Stomach (tissue), 8 donors: ENCODE measurements at regions not wholly inside any gene's neighbourhood (a gene's known extent, or its start where the extent isn't known, plus 50 kb on each side); places are given as distances from the start of the nearest gene placed in this dataset.
A peak's percentile ranks its signal among the peaks of the same experiment; 100 is the strongest.

ENCODE experiments used
- DNase-seq, 2 donors: peaks; one replicate each; pipeline versions ENCODE4 v3.0.0 to v3.0.0-alpha.2; 2013 to 2019
- H3K27ac ChIP-seq, 5 donors: fragments of 200-600 bp in 4 of 5; sonication (generic) in 4 of 5; one replicate each; pipeline ENCODE4 v1.5.1; 2013 to 2019; ENCODE audit warnings: mild to moderate bottlenecking in 1 of 5, moderate library complexity in 1 of 5
- H3K27me3 ChIP-seq, 3 donors: fragments of 200-600 bp; sonication (generic); one replicate each; pipeline ENCODE4 v1.5.1; 2017 to 2019; ENCODE audit warnings: mixed run types in 1 of 3
- H3K36me3 ChIP-seq, 4 donors: fragments of 200-600 bp; sonication (generic); 1 replicate in 3 of 4; 2 replicates in 1 of 4; pipeline ENCODE4 v1.5.1; 2016 to 2019
- H3K4me1 ChIP-seq, 4 donors: fragments of 200-600 bp; sonication (generic); one replicate each; pipeline ENCODE4 v1.5.1; 2016 to 2019
- H3K4me3 ChIP-seq, 4 donors: fragments of 200-600 bp; sonication (generic) in 3 of 4; one replicate each; pipeline ENCODE4 v1.5.1; 2016 to 2019; ENCODE audit warnings: mild to moderate bottlenecking in 1 of 4
- H3K9me3 ChIP-seq, 4 donors: fragments of 200-600 bp; sonication (generic); one replicate each; pipeline ENCODE4 v1.5.1; 2016 to 2019
- CTCF ChIP-seq, 7 experiments: fragments of 450-650 bp in 4 of 7; fragments of 200-600 bp in 3 of 7; sonication (generic) in 3 of 7; IDR thresholded peaks; one replicate each; pipeline ENCODE4 v1.5.1; 2016 to 2019; ENCODE audit warnings: antibody characterized with exemption in 7 of 7, control low read depth in 2 of 7, mild to moderate bottlenecking in 1 of 7
- EP300 ChIP-seq: sonication (generic); formaldehyde crosslinking; IDR thresholded peaks from one replicate; pipeline ENCODE4 v1.6.1; 2017; ENCODE audit warnings: antibody characterized with exemption
- POLR2A ChIP-seq, 4 donors: fragments of 450-650 bp; IDR thresholded peaks; one replicate each; pipeline ENCODE4 v1.6.1; 2016; ENCODE audit warnings: antibody characterized with exemption in 4 of 4, control low read depth in 2 of 4, mild to moderate bottlenecking in 1 of 4, moderate library complexity in 1 of 4
- POLR2AphosphoS5 ChIP-seq, 3 donors: sonication (generic); formaldehyde crosslinking; IDR thresholded peaks; one replicate each; pipeline ENCODE4 v1.6.1; 2016; ENCODE audit warnings: antibody characterized with exemption in 3 of 3
- WGBS, 5 donors: extraction: QIAGEN DNeasy Blood & Tissue Kit in 3 of 5; methylation state at CpG; one replicate each; pipeline versions ENCODE4 v1.1.5 to v1.1.7; 2013 to 2018; 5-methylcytosine and 5-hydroxymethylcytosine counted together
- intact Hi-C: fragments of 100-400 bp; cut with DNase I; formaldehyde crosslinking; loops from one replicate; pipeline ENCODE4 v1.15.1; 2023; ENCODE audit warnings: low total_unique reads
- donor health status: healthy with polysubstance abuse.
- donor health status: Bipolar disorder and iron deficiency.
- donor health status: healthy.

- intact Hi-C loops, result no loop called here
- Histone ChIP-seq H3K9me3 (no peaks in the 10 kb centered on the region), H3K36me3 (no peaks in the 10 kb centered on the region), H3K4me3 (no peak overlapping the region), H3K27me3 (no peaks in the 10 kb centered on the region), H3K4me1 (no peaks in the 10 kb centered on the region), H3K27ac (no peak overlapping the region)
- DNase-seq, result no peak
- WGBS, 5 donors, result 55 to 65% (median 60%) methylated on average over 4 of the region's 4 CpGs
- TF ChIP-seq POLR2AphosphoS5 (IDR thresholded peaks at IDR 0.05) (no peak), CTCF (IDR thresholded peaks at IDR 0.05) (no peak), POLR2A (IDR thresholded peaks at IDR 0.05) (no peak), EP300 (no peak)
Observed at GRCh38 chr12:75825686-75826085, 205.9 kb downstream of the PHLDA1 start.

GRCh38 chr12:75823475-75823874, 208.1 kb downstream of the PHLDA1 start:
- TF ChIP-seq POLR2AphosphoS5 (IDR thresholded peaks at IDR 0.05) (no peak), EP300 (no peak), POLR2A (IDR thresholded peaks at IDR 0.05) (no peak), CTCF (IDR thresholded peaks at IDR 0.05) (no peak)
- H3K4me3 ChIP-seq, result no peak overlapping the region
- intact Hi-C loops, result no loop called here
- no peaks in the 10 kb centered on the region for H3K27me3 ChIP-seq
- no peaks in the 10 kb centered on the region for H3K9me3 ChIP-seq
- H3K4me1 ChIP-seq, result no peaks in the 10 kb centered on the region
- DNase-seq, result no peak
- WGBS, 5 donors, result 94 to 100% (median 98%) methylated on average over 1 of the region's 1 CpG
- no peak overlapping the region for H3K27ac ChIP-seq
- no peaks in the 10 kb centered on the region for H3K36me3 ChIP-seq

- Histone ChIP-seq H3K27ac (no peak overlapping the region), H3K4me1 (no peaks in the 10 kb centered on the region), H3K9me3 (no peaks in the 10 kb centered on the region), H3K36me3 (no peaks in the 10 kb centered on the region), H3K4me3 (no peak overlapping the region), H3K27me3 (no peaks in the 10 kb centered on the region)
- intact Hi-C loops, result no loop called here
- TF ChIP-seq POLR2AphosphoS5 (IDR thresholded peaks at IDR 0.05) (no peak), POLR2A (IDR thresholded peaks at IDR 0.05) (no peak), CTCF (IDR thresholded peaks at IDR 0.05) (no peak), EP300 (no peak)
- DNase-seq, result no peak
- WGBS, 5 donors, result 68 to 88% (median 83%) methylated on average over 3 of the region's 3 CpGs
Observed at GRCh38 chr12:75822416-75822815, 209.2 kb downstream of the PHLDA1 start.

GRCh38 chr12:75820848-75821578, 210.6 kb downstream of the PHLDA1 start:
- TF ChIP-seq POLR2AphosphoS5 (IDR thresholded peaks at IDR 0.05) (peak in 1 of 3 donors; percentile 9), POLR2A (IDR thresholded peaks at IDR 0.05) (no peak)
- no peaks in the 10 kb centered on the region for H3K36me3 ChIP-seq
- intact Hi-C loops, result no loop called here
- no peaks in the 10 kb centered on the region for H3K9me3 ChIP-seq
- H3K4me3 ChIP-seq, result no peak overlapping the region
- 66 to 86% (median 70%) methylated on average over 10 of the region's 10 CpGs for WGBS, 5 donors
- H3K4me1 ChIP-seq, result peaks cover 0 to under 1% (median 0%) of the 10 kb centered on the region in 4 donors
- peak overlapping the region in 3 of 5 donors; percentile 32 to 52 (median 48) for H3K27ac ChIP-seq
- H3K27me3 ChIP-seq, result no peaks in the 10 kb centered on the region
- peak in 1 of 2 donors; percentile 86 for DNase-seq

- H3K27me3 ChIP-seq, result no peaks in the 10 kb centered on the region
- peak overlapping the region in 3 of 5 donors; percentile 32 to 52 (median 48) for H3K27ac ChIP-seq
- H3K36me3 ChIP-seq, result no peaks in the 10 kb centered on the region
- no peak for TF ChIP-seq EP300
- no peak for TF ChIP-seq CTCF (IDR thresholded peaks at IDR 0.05)
- no peak for TF ChIP-seq POLR2AphosphoS5 (IDR thresholded peaks at IDR 0.05)
- no peak for DNase-seq
- H3K4me3 ChIP-seq, result no peak overlapping the region
- H3K4me1 ChIP-seq, result peaks cover 0 to 9% (median 4%) of the 10 kb centered on the region in 4 donors
- no peaks in the 10 kb centered on the region for H3K9me3 ChIP-seq
- intact Hi-C loops, result no loop called here
Observed at GRCh38 chr12:75820071-75820470, 211.5 kb downstream of the PHLDA1 start.
